ENCODE measurements at regions not wholly inside any gene's neighbourhood (a gene's known extent, or its start where the extent isn't known, plus 50 kb on each side); places are given as distances from the start of the nearest gene placed in this dataset.

- TF ChIP-seq CTCF (IDR thresholded peaks at IDR 0.05; ENCODE audit: low read depth, low read length, poor library complexity, severe bottlenecking) (no peak), EZH2phosphoT487 (IDR thresholded peaks at IDR 0.05; ENCODE audit: borderline replicate concordance, low read length) (no peak)
Measured at GRCh38 chr9:119852390-119852789, 483.2 kb upstream of the BRINP1 start.

Measured in DOHH2 (cell line).